Mesendoderm (in vitro differentiated cells): ENCODE measurements at regions not wholly inside any gene's neighbourhood (a gene's known extent, or its start where the extent isn't known, plus 50 kb on each side); places are given as distances from the start of the nearest gene placed in this dataset.

Experiments used
- DNase-seq: peaks from one replicate; pipeline ENCODE4 v3.0.0; 2013
- H2AK5ac ChIP-seq: 2 replicates; pipeline ENCODE4 v1.6.1; 2013; ENCODE audit warnings: low read length, inconsistent platforms
- H2BK120ac ChIP-seq: 2 replicates; pipeline ENCODE4 v1.6.1; 2013; ENCODE audit warnings: low read depth, mild to moderate bottlenecking, low read length, moderate library complexity, mixed read lengths
- H2BK15ac ChIP-seq: replicated peaks from 2 replicates; pipeline ENCODE4 v1.6.1; 2013; ENCODE audit warnings: low read depth, mild to moderate bottlenecking, moderate library complexity
- H2BK5ac ChIP-seq: 2 replicates; pipeline ENCODE4 v1.6.1; 2013; ENCODE audit warnings: low read length, inconsistent platforms
- H3K18ac ChIP-seq: 2 replicates; pipeline ENCODE4 v1.6.1; 2013; ENCODE audit warnings: mild to moderate bottlenecking, low read length, mixed read lengths
- H3K23ac ChIP-seq: one replicate; pipeline ENCODE4 v1.6.1; 2013; ENCODE audit warnings: low read length
- H3K27ac ChIP-seq: 2 replicates; pipeline ENCODE4 v1.5.1; 2013; ENCODE audit warnings: low read depth, mild to moderate bottlenecking, inconsistent platforms, low read length, moderate library complexity
- H3K27me3 ChIP-seq: 2 replicates; pipeline ENCODE4 v1.6.1; 2013; ENCODE audit warnings: low read length, control low read depth, mild to moderate bottlenecking, inconsistent platforms; ENCODE audit not compliant: insufficient read depth, poor library complexity
- H3K36me3 ChIP-seq: 2 replicates; pipeline ENCODE4 v1.6.1; 2013; ENCODE audit warnings: low read length, inconsistent platforms; ENCODE audit not compliant: control insufficient read depth, insufficient read depth
- H3K4ac ChIP-seq: one replicate; pipeline ENCODE4 v1.6.1; 2013; ENCODE audit warnings: low read depth, mild to moderate bottlenecking, low read length, moderate library complexity
- H3K4me1 ChIP-seq: 2 replicates; pipeline ENCODE4 v1.6.1; 2013; ENCODE audit warnings: low read depth, low read length, inconsistent platforms; ENCODE audit not compliant: control insufficient read depth
- H3K4me2 ChIP-seq: 2 replicates; pipeline ENCODE4 v1.6.1; 2013; ENCODE audit warnings: low read length
- H3K4me3 ChIP-seq: 2 replicates; pipeline ENCODE4 v1.5.1; 2013; ENCODE audit warnings: mild to moderate bottlenecking, low read length
- H3K56ac ChIP-seq: one replicate; pipeline ENCODE4 v1.6.1; 2013; ENCODE audit warnings: low read length
- H3K79me1 ChIP-seq: 2 replicates; pipeline ENCODE4 v1.6.1; 2013; ENCODE audit warnings: low read length, inconsistent platforms
- H3K79me2 ChIP-seq: 2 replicates; pipeline ENCODE4 v1.6.1; 2013; ENCODE audit warnings: mild to moderate bottlenecking, low read length; ENCODE audit not compliant: control insufficient read depth, insufficient read depth
- H3K9ac ChIP-seq: 2 replicates; pipeline ENCODE4 v1.6.1; 2013; ENCODE audit warnings: low read length, inconsistent platforms
- H4K5ac ChIP-seq: one replicate; pipeline ENCODE4 v1.6.1; 2013; ENCODE audit warnings: low read length
- H4K8ac ChIP-seq: one replicate; pipeline ENCODE4 v1.6.1; 2013; ENCODE audit warnings: low read depth, mild to moderate bottlenecking, control low read depth, low read length, moderate library complexity
- WGBS: extraction: QIAGEN DNeasy Blood & Tissue Kit; methylation state at CpG from one replicate; pipeline ENCODE4 v1.1.7; 2013; ENCODE audit warnings: low lambda C conversion rate, missing lambda C conversion rate; ENCODE audit not compliant: insufficient coverage; ENCODE audit errors: extremely low coverage; 5-methylcytosine and 5-hydroxymethylcytosine counted together

- Histone ChIP-seq H3K18ac (no peak overlapping the region), H3K4ac (no peak overlapping the region), H3K9ac (no peak overlapping the region), H3K4me3 (no peak overlapping the region), H3K27ac (no peak overlapping the region), H3K27me3 (no peaks in the 10 kb centered on the region), H3K79me1 (no peaks in the 10 kb centered on the region), H3K4me1 (no peaks in the 10 kb centered on the region), H2BK120ac (no peak overlapping the region), H3K36me3 (no peaks in the 10 kb centered on the region), H2BK5ac (no peak overlapping the region), H3K23ac (no peak overlapping the region), H2BK15ac (no peak overlapping the region), H2AK5ac (no peak overlapping the region), H3K79me2 (no peaks in the 10 kb centered on the region), H4K5ac (no peak overlapping the region), H3K4me2 (no peak overlapping the region), H4K8ac (no peak overlapping the region), H3K56ac (no peak overlapping the region)
- no CpG with 5 or more reads among the region's 2 CpGs for WGBS
- DNase-seq: no peak
Observed at GRCh38 chr4:22984390-22984789, 291.7 kb downstream of the GBA3 start.

GRCh38 chr4:22978656-22979055 lies 285.9 kb downstream of the GBA3 start:
- no peak for DNase-seq
- no peak overlapping the region for H2BK5ac ChIP-seq
- H2BK120ac ChIP-seq: no peak overlapping the region
- no peak overlapping the region for H4K8ac ChIP-seq
- H3K56ac ChIP-seq: no peak overlapping the region
- no peak overlapping the region for H3K27ac ChIP-seq
- no peak overlapping the region for H4K5ac ChIP-seq
- H3K36me3 ChIP-seq: no peaks in the 10 kb centered on the region
- no peak overlapping the region for H3K4me3 ChIP-seq
- no peaks in the 10 kb centered on the region for H3K27me3 ChIP-seq
- H3K4me1 ChIP-seq: no peaks in the 10 kb centered on the region
- H2AK5ac ChIP-seq: no peak overlapping the region
- H3K79me1 ChIP-seq: no peaks in the 10 kb centered on the region
- no peak overlapping the region for H3K18ac ChIP-seq
- no peaks in the 10 kb centered on the region for H3K79me2 ChIP-seq
- H3K9ac ChIP-seq: no peak overlapping the region
- H3K4ac ChIP-seq: no peak overlapping the region
- no peak overlapping the region for H3K23ac ChIP-seq
- H2BK15ac ChIP-seq: no peak overlapping the region
- H3K4me2 ChIP-seq: no peak overlapping the region

- Histone ChIP-seq H4K5ac (no peak overlapping the region), H3K36me3 (no peaks in the 10 kb centered on the region), H3K18ac (no peak overlapping the region), H3K23ac (no peak overlapping the region), H3K4me2 (no peak overlapping the region), H3K79me2 (no peaks in the 10 kb centered on the region), H3K4ac (no peak overlapping the region), H3K27ac (no peak overlapping the region), H2BK5ac (no peak overlapping the region), H2BK15ac (no peak overlapping the region), H2BK120ac (no peak overlapping the region), H3K79me1 (no peaks in the 10 kb centered on the region), H3K27me3 (no peaks in the 10 kb centered on the region), H3K4me3 (no peak overlapping the region), H2AK5ac (no peak overlapping the region), H3K56ac (no peak overlapping the region), H3K4me1 (no peaks in the 10 kb centered on the region), H3K9ac (no peak overlapping the region), H4K8ac (no peak overlapping the region)
- WGBS: no CpG with 5 or more reads among the region's 1 CpG
- DNase-seq: peak; percentile 5
Observed at GRCh38 chr4:22970665-22971064, 277.9 kb downstream of the GBA3 start.

- H3K4me3 ChIP-seq: no peak overlapping the region
- H2BK120ac ChIP-seq: no peak overlapping the region
- no peak for DNase-seq
- WGBS: no CpG with 5 or more reads among the region's 4 CpGs
- H4K5ac ChIP-seq: no peak overlapping the region
- H3K23ac ChIP-seq: no peak overlapping the region
- no peak overlapping the region for H2AK5ac ChIP-seq
- no peak overlapping the region for H3K4me2 ChIP-seq
- H3K9ac ChIP-seq: no peak overlapping the region
- no peak overlapping the region for H3K18ac ChIP-seq
- H3K79me1 ChIP-seq: no peaks in the 10 kb centered on the region
- no peak overlapping the region for H2BK15ac ChIP-seq
- H2BK5ac ChIP-seq: no peak overlapping the region
- no peak overlapping the region for H3K27ac ChIP-seq
- H3K36me3 ChIP-seq: no peaks in the 10 kb centered on the region
- H3K56ac ChIP-seq: no peak overlapping the region
- no peak overlapping the region for H4K8ac ChIP-seq
- H3K27me3 ChIP-seq: no peaks in the 10 kb centered on the region
- H3K4me1 ChIP-seq: no peaks in the 10 kb centered on the region
- H3K4ac ChIP-seq: no peak overlapping the region
- no peaks in the 10 kb centered on the region for H3K79me2 ChIP-seq
Observed at GRCh38 chr4:22969287-22969896, 276.7 kb downstream of the GBA3 start.

- H3K23ac ChIP-seq: no peak overlapping the region
- WGBS: no CpG with 5 or more reads among the region's 4 CpGs
- H3K36me3 ChIP-seq: no peaks in the 10 kb centered on the region
- H3K4ac ChIP-seq: no peak overlapping the region
- no peaks in the 10 kb centered on the region for H3K79me2 ChIP-seq
- no peak overlapping the region for H4K5ac ChIP-seq
- H3K4me2 ChIP-seq: no peak overlapping the region
- H2BK120ac ChIP-seq: no peak overlapping the region
- no peaks in the 10 kb centered on the region for H3K4me1 ChIP-seq
- DNase-seq: peak; percentile 57
- H3K56ac ChIP-seq: no peak overlapping the region
- no peaks in the 10 kb centered on the region for H3K79me1 ChIP-seq
- H3K27ac ChIP-seq: no peak overlapping the region
- H2BK5ac ChIP-seq: no peak overlapping the region
- H3K4me3 ChIP-seq: no peak overlapping the region
- no peak overlapping the region for H2AK5ac ChIP-seq
- H2BK15ac ChIP-seq: no peak overlapping the region
- H3K27me3 ChIP-seq: no peaks in the 10 kb centered on the region
- no peak overlapping the region for H3K18ac ChIP-seq
- H4K8ac ChIP-seq: no peak overlapping the region
- no peak overlapping the region for H3K9ac ChIP-seq
Observed at GRCh38 chr4:22962295-22962694, 269.6 kb downstream of the GBA3 start.

- no CpG with 5 or more reads among the region's 3 CpGs for WGBS
- H3K27ac ChIP-seq: no peak overlapping the region
Observed at GRCh38 chr4:22959483-22959882, 266.7 kb downstream of the GBA3 start.

More at GRCh38 chr4:22959483-22959882, 266.7 kb downstream of the GBA3 start:
- Histone ChIP-seq H3K4ac (no peak overlapping the region), H2AK5ac (no peak overlapping the region), H4K5ac (no peak overlapping the region), H2BK5ac (no peak overlapping the region), H3K36me3 (no peaks in the 10 kb centered on the region), H3K9ac (no peak overlapping the region), H2BK15ac (no peak overlapping the region), H2BK120ac (no peak overlapping the region), H3K4me2 (no peak overlapping the region), H3K23ac (no peak overlapping the region), H3K4me1 (no peaks in the 10 kb centered on the region), H3K56ac (no peak overlapping the region), H3K18ac (no peak overlapping the region), H3K79me1 (no peaks in the 10 kb centered on the region), H4K8ac (no peak overlapping the region), H3K27me3 (no peaks in the 10 kb centered on the region), H3K4me3 (no peak overlapping the region), H3K79me2 (no peaks in the 10 kb centered on the region)
- no peak for DNase-seq
